Endothelial cell of umbilical vein (primary cell): ENCODE measurements at regions not wholly inside any gene's neighbourhood (a gene's known extent, or its start where the extent isn't known, plus 50 kb on each side); places are given as distances from the start of the nearest gene placed in this dataset.

Experiments
- BruUV-seq: library from RNA; stranded (reverse); fragments of 400-500 nt; replicated peaks from 2 replicates; lab custom pipeline; 2021; lab: Mats Ljungman, UMichigan
- CTCF ChIA-PET: fragments of 300-600, 350-600 bp; sonication (Branson Sonifier 250); formaldehyde crosslinking; loops from one replicate; lab custom pipeline; 2021; ENCODE audit warnings: antibody characterized with exemption, inconsistent platforms; lab: Charles Lee
- POLR2A ChIA-PET: fragments of 300-600, 350-600 bp; sonication (Branson Sonifier 250); formaldehyde crosslinking; loops from one replicate; lab custom pipeline; 2021; ENCODE audit warnings: antibody characterized with exemption, inconsistent platforms; lab: Charles Lee
- DNase-seq: peaks from one replicate; pipeline ENCODE4 v3.0.0-alpha.2; 2011; ENCODE audit warnings: low read depth, low spot score
- FAIRE-seq: peaks from 2 replicates; lab custom pipeline; 2011; peaks lifted over from hg19 to GRCh38; lab: Jason Lieb, UNC
- H2AFZ ChIP-seq: 2 replicates; pipeline ENCODE4 v1.6.0; 2012; ENCODE audit warnings: low read depth, low read length, control low read depth, inconsistent platforms
- H3K27ac ChIP-seq: 2 replicates; pipeline ENCODE4 v1.5.1; 2011; ENCODE audit warnings: low read depth, mild to moderate bottlenecking, control low read depth, low read length, moderate library complexity; ENCODE audit not compliant: insufficient read depth
- H3K27me3 ChIP-seq, 2 experiments: 2 replicates each; pipeline versions ENCODE4 v1.6.0 to v1.6.1; 2011; ENCODE audit warnings: low read length in 2 of 2, mixed read lengths in 1 of 2; ENCODE audit not compliant: control insufficient read depth in 2 of 2, insufficient read depth in 2 of 2
- H3K36me3 ChIP-seq, 2 experiments: 2 replicates in 1 of 2; 3 replicates in 1 of 2; pipeline ENCODE4 v1.5.1; 2011; ENCODE audit warnings: low read length in 2 of 2, mild to moderate bottlenecking in 1 of 2, moderate library complexity in 1 of 2; ENCODE audit not compliant: control insufficient read depth in 2 of 2, insufficient read depth in 2 of 2; ENCODE audit errors: extremely low read depth in 1 of 2
- H3K4me1 ChIP-seq: 3 replicates; pipeline ENCODE4 v1.5.1; 2011; ENCODE audit warnings: mild to moderate bottlenecking, low read length; ENCODE audit not compliant: control insufficient read depth, insufficient read depth; ENCODE audit errors: extremely low read depth
- H3K4me2 ChIP-seq: 2 replicates; pipeline ENCODE4 v1.6.1; 2011; ENCODE audit warnings: low read length, control low read depth, mixed read lengths; ENCODE audit not compliant: insufficient read depth
- H3K4me3 ChIP-seq, 3 experiments: fragments of 200-600 bp in 1 of 3; sonication (generic), shearing (Covaris generic) in 1 of 3; replicated peaks in 1 of 3; 2 replicates each; pipeline ENCODE4 v1.5.1; 2011 to 2016; ENCODE audit warnings: control low read depth in 3 of 3, low read length in 3 of 3, mild to moderate bottlenecking in 2 of 3, inconsistent platforms in 1 of 3, low read depth in 1 of 3, moderate library complexity in 1 of 3; ENCODE audit not compliant: insufficient read depth in 1 of 3
- H3K79me2 ChIP-seq: 2 replicates; pipeline ENCODE4 v1.6.0; 2012; ENCODE audit warnings: low read length, inconsistent platforms; ENCODE audit not compliant: control insufficient read depth, insufficient read depth
- H3K9ac ChIP-seq: replicated peaks from 2 replicates; pipeline ENCODE3; 2011; ENCODE audit warnings: low read length, control low read depth; ENCODE audit not compliant: insufficient read depth; ENCODE audit errors: extremely low read depth
- H3K9me1 ChIP-seq: replicated peaks from 3 replicates; pipeline ENCODE4 v1.6.0; 2011; ENCODE audit warnings: mild to moderate bottlenecking, low read length; ENCODE audit not compliant: control insufficient read depth, insufficient read depth; ENCODE audit errors: extremely low read depth
- H3K9me3 ChIP-seq: replicated peaks from 2 replicates; pipeline ENCODE4 v1.5.1; 2012; ENCODE audit warnings: low read length, inconsistent platforms; ENCODE audit not compliant: control insufficient read depth, insufficient read depth
- H4K20me1 ChIP-seq: replicated peaks from 2 replicates; pipeline ENCODE3; 2011; ENCODE audit warnings: mild to moderate bottlenecking, low read length; ENCODE audit not compliant: control insufficient read depth, insufficient read depth; ENCODE audit errors: extremely low read depth
- FOS ChIP-seq: IDR thresholded peaks from 2 replicates; pipeline ENCODE4 v1.6.1; 2011; ENCODE audit warnings: mild to moderate bottlenecking, low read length, moderate library complexity, borderline replicate concordance; ENCODE audit not compliant: insufficient read depth
- JUN ChIP-seq: IDR thresholded peaks from 2 replicates; pipeline ENCODE4 v1.6.1; 2011; ENCODE audit warnings: borderline replicate concordance, low read depth; ENCODE audit not compliant: insufficient read length, insufficient read depth
- POLR2AphosphoS5 ChIP-seq: IDR thresholded peaks from 2 replicates; pipeline ENCODE4 v1.6.1; 2012; ENCODE audit warnings: low read depth, mild to moderate bottlenecking, control low read depth, low read length, moderate library complexity; ENCODE audit not compliant: insufficient read depth
- dilution Hi-C: fragments of 300-500 bp; cut with MboI; formaldehyde crosslinking; loops from one replicate; pipeline ENCODE4 v1.15.0; 2019; ENCODE audit warnings: low sequenced_read_pairs; ENCODE audit not compliant: extremely low pct_ligation_motif_present
- intact Hi-C: fragments of 100-400 bp; cut with micrococcal nuclease; formaldehyde crosslinking; loops from one replicate; pipeline ENCODE4 v1.10.0; 2022
- TF ChIP-seq, protein P1 (sequence below), 2 donors: IDR thresholded peaks; 1 replicate in 1 of 2; 2 replicates in 1 of 2; pipeline ENCODE4 v1.5.1; 2011; ENCODE audit warnings: low read length in 2 of 2, mild to moderate bottlenecking in 2 of 2, moderate library complexity in 2 of 2, control low read depth in 1 of 2, inconsistent platforms in 1 of 2, low read depth in 1 of 2; ENCODE audit not compliant: insufficient read depth in 1 of 2; ENCODE audit errors: extremely low read depth in 1 of 2

DNA sequence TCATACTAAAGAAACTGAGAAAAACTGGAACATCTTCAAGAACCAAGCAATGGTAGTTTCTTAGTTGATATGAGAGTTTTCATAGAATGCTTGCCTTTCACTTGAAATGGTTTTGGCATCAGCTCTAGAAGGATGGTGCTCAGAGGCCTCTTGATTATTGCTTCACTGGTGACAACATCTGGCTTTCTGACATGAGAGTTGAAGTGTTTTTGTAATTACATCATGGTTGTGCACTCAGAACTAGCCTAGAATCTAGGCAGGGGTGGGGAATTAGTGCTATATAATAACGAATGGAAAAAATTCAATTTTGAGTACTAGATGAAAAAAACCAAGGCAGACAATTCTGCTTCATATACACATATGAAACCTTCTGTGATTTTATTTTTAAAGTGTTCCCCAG, 172.8 kb upstream of the LMNTD1 start:
- CTCF ChIA-PET = no interaction called here
- no peaks in the 10 kb centered on the region for H3K36me3 ChIP-seq
- H3K9me3 ChIP-seq = no peaks in the 10 kb centered on the region
- no peak overlapping the region for H3K9ac ChIP-seq
- DNase-seq = no peak
- dilution Hi-C loops (no loop called here), intact Hi-C loops (no loop called here)
- H3K4me2 ChIP-seq = no peak overlapping the region
- H3K79me2 ChIP-seq = no peaks in the 10 kb centered on the region
- H2AFZ ChIP-seq = no peak overlapping the region
- H4K20me1 ChIP-seq = no peaks in the 10 kb centered on the region
- no peak for FAIRE-seq
- H3K27me3 ChIP-seq = no peaks in the 10 kb centered on the region
- H3K4me1 ChIP-seq = no peaks in the 10 kb centered on the region
- TF ChIP-seq, protein P1, sequence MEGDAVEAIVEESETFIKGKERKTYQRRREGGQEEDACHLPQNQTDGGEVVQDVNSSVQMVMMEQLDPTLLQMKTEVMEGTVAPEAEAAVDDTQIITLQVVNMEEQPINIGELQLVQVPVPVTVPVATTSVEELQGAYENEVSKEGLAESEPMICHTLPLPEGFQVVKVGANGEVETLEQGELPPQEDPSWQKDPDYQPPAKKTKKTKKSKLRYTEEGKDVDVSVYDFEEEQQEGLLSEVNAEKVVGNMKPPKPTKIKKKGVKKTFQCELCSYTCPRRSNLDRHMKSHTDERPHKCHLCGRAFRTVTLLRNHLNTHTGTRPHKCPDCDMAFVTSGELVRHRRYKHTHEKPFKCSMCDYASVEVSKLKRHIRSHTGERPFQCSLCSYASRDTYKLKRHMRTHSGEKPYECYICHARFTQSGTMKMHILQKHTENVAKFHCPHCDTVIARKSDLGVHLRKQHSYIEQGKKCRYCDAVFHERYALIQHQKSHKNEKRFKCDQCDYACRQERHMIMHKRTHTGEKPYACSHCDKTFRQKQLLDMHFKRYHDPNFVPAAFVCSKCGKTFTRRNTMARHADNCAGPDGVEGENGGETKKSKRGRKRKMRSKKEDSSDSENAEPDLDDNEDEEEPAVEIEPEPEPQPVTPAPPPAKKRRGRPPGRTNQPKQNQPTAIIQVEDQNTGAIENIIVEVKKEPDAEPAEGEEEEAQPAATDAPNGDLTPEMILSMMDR (IDR thresholded peaks at IDR 0.05; ENCODE audit: extremely low read depth in 1 of 2, insufficient read depth in 1 of 2, low read depth in 1 of 2, low read length in 2 of 2) = no peak
- TF ChIP-seq POLR2AphosphoS5 (no peak), FOS (no peak)
- H3K9me1 ChIP-seq = no peaks in the 10 kb centered on the region
- no peak overlapping the region for H3K4me3 ChIP-seq
- no peak overlapping the region for H3K27ac ChIP-seq
- BruUV-seq = no TSS peak
- POLR2A ChIA-PET = no interaction called here

GRCh38 chr12:25728056-25728595, 175.0 kb upstream of the LMNTD1 start:
- dilution Hi-C loops (no loop called here), intact Hi-C loops (no loop called here)
- ChIA-PET CTCF (no interaction called here), POLR2A (no interaction called here)
- no peak overlapping the region for H3K27ac ChIP-seq
- no peaks in the 10 kb centered on the region for H4K20me1 ChIP-seq
- FAIRE-seq = no peak
- H3K4me3 ChIP-seq = no peak overlapping the region
- no peak overlapping the region for H3K9ac ChIP-seq
- H3K27me3 ChIP-seq = no peaks in the 10 kb centered on the region
- H3K36me3 ChIP-seq = no peaks in the 10 kb centered on the region
- no peak overlapping the region for H2AFZ ChIP-seq
- H3K9me3 ChIP-seq = no peaks in the 10 kb centered on the region
- BruUV-seq = no TSS peak
- no peaks in the 10 kb centered on the region for H3K4me1 ChIP-seq
- H3K79me2 ChIP-seq = no peaks in the 10 kb centered on the region
- no peak for TF ChIP-seq JUN
- no peak for DNase-seq
- H3K4me2 ChIP-seq = no peak overlapping the region
- H3K9me1 ChIP-seq = no peaks in the 10 kb centered on the region
